ENCODE measurements at regions not wholly inside any gene's neighbourhood (a gene's known extent, or its start where the extent isn't known, plus 50 kb on each side); places are given as distances from the start of the nearest gene placed in this dataset.

DNA sequence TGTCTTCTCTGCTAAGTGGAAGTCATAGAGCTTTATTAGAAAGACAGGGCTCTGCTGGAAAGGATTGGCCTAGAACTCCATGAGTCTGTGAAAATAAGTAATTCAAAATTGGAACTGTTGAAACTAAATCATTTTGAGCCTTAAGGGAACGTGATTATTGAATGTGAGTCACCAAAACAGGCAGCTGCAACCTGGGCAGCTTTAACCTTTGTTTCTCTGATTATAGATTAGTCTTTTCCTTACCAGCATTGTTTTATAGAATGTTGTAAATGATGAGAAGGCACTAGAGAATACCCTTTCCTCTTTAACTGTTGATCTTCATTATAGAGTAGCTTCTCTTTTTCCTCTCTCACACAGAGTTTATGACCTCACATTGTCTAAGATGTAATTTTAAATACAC, 638.8 kb upstream of the SLITRK6 start:
- no peak for FAIRE-seq
- H3K36me3 ChIP-seq = no peaks in the 10 kb centered on the region
- no peaks in the 10 kb centered on the region for H3K9me3 ChIP-seq
- DNase-seq = no peak
- intact Hi-C loops (cut with DNase I) = no loop called here
- no peaks in the 10 kb centered on the region for H3K27me3 ChIP-seq
- H3K4me1 ChIP-seq = no peaks in the 10 kb centered on the region
- TF ChIP-seq, protein P1, sequence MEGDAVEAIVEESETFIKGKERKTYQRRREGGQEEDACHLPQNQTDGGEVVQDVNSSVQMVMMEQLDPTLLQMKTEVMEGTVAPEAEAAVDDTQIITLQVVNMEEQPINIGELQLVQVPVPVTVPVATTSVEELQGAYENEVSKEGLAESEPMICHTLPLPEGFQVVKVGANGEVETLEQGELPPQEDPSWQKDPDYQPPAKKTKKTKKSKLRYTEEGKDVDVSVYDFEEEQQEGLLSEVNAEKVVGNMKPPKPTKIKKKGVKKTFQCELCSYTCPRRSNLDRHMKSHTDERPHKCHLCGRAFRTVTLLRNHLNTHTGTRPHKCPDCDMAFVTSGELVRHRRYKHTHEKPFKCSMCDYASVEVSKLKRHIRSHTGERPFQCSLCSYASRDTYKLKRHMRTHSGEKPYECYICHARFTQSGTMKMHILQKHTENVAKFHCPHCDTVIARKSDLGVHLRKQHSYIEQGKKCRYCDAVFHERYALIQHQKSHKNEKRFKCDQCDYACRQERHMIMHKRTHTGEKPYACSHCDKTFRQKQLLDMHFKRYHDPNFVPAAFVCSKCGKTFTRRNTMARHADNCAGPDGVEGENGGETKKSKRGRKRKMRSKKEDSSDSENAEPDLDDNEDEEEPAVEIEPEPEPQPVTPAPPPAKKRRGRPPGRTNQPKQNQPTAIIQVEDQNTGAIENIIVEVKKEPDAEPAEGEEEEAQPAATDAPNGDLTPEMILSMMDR (IDR thresholded peaks at IDR 0.05) = no peak
- no peak overlapping the region for H3K4me3 ChIP-seq
- WGBS, 2 donors = 12 to 15% methylated on average over 1 of the region's 1 CpG
- no peak overlapping the region for H3K27ac ChIP-seq
- no peak for ATAC-seq

- DNase-seq (no peak), ATAC-seq (no peak), FAIRE-seq (no peak)
- WGBS, 2 donors = 33 to 72% methylated on average over 1 of the region's 1 CpG
- H3K4me1 ChIP-seq = no peaks in the 10 kb centered on the region
- intact Hi-C loops (cut with DNase I) = no loop called here
- no peak overlapping the region for H3K4me3 ChIP-seq
- H3K27me3 ChIP-seq = no peaks in the 10 kb centered on the region
- no peak overlapping the region for H3K27ac ChIP-seq
- TF ChIP-seq, protein P1 (IDR thresholded peaks at IDR 0.05) = no peak
- no peaks in the 10 kb centered on the region for H3K36me3 ChIP-seq
- H3K9me3 ChIP-seq = no peaks in the 10 kb centered on the region
Observed at GRCh38 chr13:86445206-86445605, 646.0 kb upstream of the SLITRK6 start.

DNA sequence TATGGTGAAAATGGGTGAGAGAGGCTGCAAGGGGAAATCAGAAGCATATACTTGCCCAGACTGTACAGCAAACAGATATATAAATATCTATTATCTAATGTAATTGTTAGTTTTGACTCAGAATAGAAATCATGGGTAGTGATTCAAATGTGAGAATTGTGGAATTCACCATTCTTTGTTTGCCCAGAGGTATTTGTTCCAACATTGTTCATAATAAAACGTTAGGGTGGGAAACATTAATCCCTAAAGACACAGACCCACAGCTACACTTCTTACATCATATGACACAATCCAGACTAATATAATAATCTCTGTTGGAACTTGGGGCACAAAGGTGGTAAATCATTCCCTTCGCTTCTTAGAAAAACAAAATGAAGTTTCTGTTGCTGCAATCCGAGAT, 646.5 kb upstream of the SLITRK6 start:
- FAIRE-seq = no peak
- TF ChIP-seq, protein P1 (IDR thresholded peaks at IDR 0.05) = no peak
- H3K36me3 ChIP-seq = no peaks in the 10 kb centered on the region
- H3K27me3 ChIP-seq = no peaks in the 10 kb centered on the region
- H3K9me3 ChIP-seq = no peaks in the 10 kb centered on the region
- H3K4me1 ChIP-seq = no peaks in the 10 kb centered on the region
- no peak overlapping the region for H3K4me3 ChIP-seq
- WGBS, 2 donors = 49 to 50% methylated on average over 3 of the region's 3 CpGs
- no peak for ATAC-seq
- DNase-seq = no peak
- no peak overlapping the region for H3K27ac ChIP-seq
- intact Hi-C loops (cut with DNase I) = no loop called here

DNA sequence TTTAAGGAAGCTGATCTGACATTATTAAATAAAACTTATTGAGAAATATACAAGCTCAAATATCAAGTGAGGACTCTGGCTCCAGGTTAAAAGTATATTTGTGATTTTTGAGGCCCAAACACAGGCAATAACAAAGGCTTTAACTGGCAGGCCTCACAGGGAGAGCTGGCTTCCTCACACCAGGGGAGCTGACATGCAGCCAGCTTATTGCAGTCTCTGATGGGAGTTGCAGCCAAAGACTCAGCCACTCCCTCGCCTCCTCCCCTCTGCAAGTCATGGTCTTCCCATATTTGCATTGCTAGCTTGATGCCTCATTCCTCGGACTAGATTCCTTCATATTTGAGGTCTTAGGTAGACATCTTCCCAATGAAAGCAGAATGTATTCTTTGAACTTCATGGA, 647.1 kb upstream of the SLITRK6 start:
- TF ChIP-seq, protein P1 (IDR thresholded peaks at IDR 0.05) = no peak
- WGBS, 2 donors = 39 to 44% methylated on average over 2 of the region's 2 CpGs
- Histone ChIP-seq H3K27me3 (no peaks in the 10 kb centered on the region), H3K4me3 (no peak overlapping the region), H3K27ac (no peak overlapping the region), H3K36me3 (no peaks in the 10 kb centered on the region), H3K4me1 (no peaks in the 10 kb centered on the region), H3K9me3 (no peaks in the 10 kb centered on the region)
- intact Hi-C loops (cut with DNase I) = no loop called here
- DNase-seq = no peak
- no peak for ATAC-seq
- FAIRE-seq = no peak

DNA sequence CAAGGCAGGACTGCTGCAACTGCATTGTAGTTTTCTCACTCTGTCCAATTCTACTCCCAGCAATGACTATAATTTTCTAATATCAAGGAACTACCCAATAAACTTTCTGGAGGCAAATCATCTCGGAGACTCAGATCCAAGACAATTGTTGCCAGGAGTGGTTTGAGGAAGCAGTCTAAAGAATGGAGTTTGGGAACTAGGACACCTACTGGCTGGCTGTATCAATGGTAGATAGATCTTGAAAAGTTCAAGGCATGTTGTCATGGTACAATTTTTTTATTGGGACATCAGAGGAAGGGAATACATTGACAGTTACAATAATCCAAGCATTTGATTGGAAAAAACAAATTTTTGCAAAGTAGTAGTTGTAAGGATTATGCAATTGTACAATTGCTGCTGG, 648.3 kb upstream of the SLITRK6 start:
- no peak for ATAC-seq
- DNase-seq = no peak
- H3K4me3 ChIP-seq = no peak overlapping the region
- no peaks in the 10 kb centered on the region for H3K36me3 ChIP-seq
- no peaks in the 10 kb centered on the region for H3K9me3 ChIP-seq
- TF ChIP-seq, protein P1 (IDR thresholded peaks at IDR 0.05) = no peak
- intact Hi-C loops (cut with DNase I) = no loop called here
- no peaks in the 10 kb centered on the region for H3K27me3 ChIP-seq
- H3K4me1 ChIP-seq = no peaks in the 10 kb centered on the region
- H3K27ac ChIP-seq = no peak overlapping the region
- FAIRE-seq = no peak
- 36 to 66% methylated on average over 1 of the region's 1 CpG for WGBS, 2 donors
